ENCODE measurements at regions not wholly inside any gene's neighbourhood (a gene's known extent, or its start where the extent isn't known, plus 50 kb on each side); places are given as distances from the start of the nearest gene placed in this dataset.

GRCh38 chr1:14259191-14259757, 339.2 kb upstream of the KAZN start:
- no peak overlapping the region for H3K27ac ChIP-seq (replicated peaks)
- DNase-seq (ENCODE audit: low read depth in 1 of 2, low spot score in 1 of 2), result no peak
- H3K4me3 ChIP-seq (replicated peaks; ENCODE audit: insufficient read depth, low read length), result no peak overlapping the region
- TF ChIP-seq SPI1 (IDR thresholded peaks at IDR 0.05; ENCODE audit: borderline replicate concordance, low read depth) (no peak), GABPA (IDR thresholded peaks at IDR 0.05; ENCODE audit: low read depth) (no peak)
- no peaks in the 10 kb centered on the region for H3K27me3 ChIP-seq (ENCODE audit: insufficient read depth, poor library complexity, severe bottlenecking)

GRCh38 chr1:14260480-14260879, 338.0 kb upstream of the KAZN start:
- TF ChIP-seq CTCF (IDR thresholded peaks at IDR 0.05; ENCODE audit: insufficient read depth, low read length), result no peak
- no peak for TF ChIP-seq GABPA (IDR thresholded peaks at IDR 0.05; ENCODE audit: low read depth)
- TF ChIP-seq SPI1 (IDR thresholded peaks at IDR 0.05; ENCODE audit: borderline replicate concordance, low read depth), result no peak
- no peak for DNase-seq (ENCODE audit: low read depth in 1 of 2, low spot score in 1 of 2)
- H3K27ac ChIP-seq (replicated peaks), result no peak overlapping the region
- H3K4me3 ChIP-seq (replicated peaks; ENCODE audit: insufficient read depth, low read length), result no peak overlapping the region
- H3K27me3 ChIP-seq (ENCODE audit: insufficient read depth, poor library complexity, severe bottlenecking), result no peaks in the 10 kb centered on the region

- H3K4me3 ChIP-seq (replicated peaks; ENCODE audit: insufficient read depth, low read length), result no peak overlapping the region
- no peak for TF ChIP-seq POLR2AphosphoS5 (IDR thresholded peaks at IDR 0.05; ENCODE audit: low read depth)
- no peak for TF ChIP-seq GABPA (IDR thresholded peaks at IDR 0.05; ENCODE audit: low read depth)
- no peak for TF ChIP-seq SPI1 (IDR thresholded peaks at IDR 0.05; ENCODE audit: borderline replicate concordance, low read depth)
- no peak for TF ChIP-seq REST (IDR thresholded peaks at IDR 0.05; ENCODE audit: insufficient replicate concordance, low read depth)
- TF ChIP-seq CTCF (IDR thresholded peaks at IDR 0.05; ENCODE audit: insufficient read depth, low read length), result no peak
- no peaks in the 10 kb centered on the region for H3K27me3 ChIP-seq (ENCODE audit: insufficient read depth, poor library complexity, severe bottlenecking)
- no peak for DNase-seq (ENCODE audit: low read depth in 1 of 2, low spot score in 1 of 2)
- H3K27ac ChIP-seq (replicated peaks), result no peak overlapping the region
Measured at GRCh38 chr1:14261395-14261794, 337.1 kb upstream of the KAZN start.

- no peaks in the 10 kb centered on the region for H3K27me3 ChIP-seq (ENCODE audit: insufficient read depth, poor library complexity, severe bottlenecking)
- DNase-seq (ENCODE audit: low read depth in 1 of 2, low spot score in 1 of 2), result no peak
- H3K4me3 ChIP-seq (replicated peaks; ENCODE audit: insufficient read depth, low read length), result no peak overlapping the region
- H3K27ac ChIP-seq (replicated peaks), result no peak overlapping the region
- TF ChIP-seq POLR2AphosphoS5 (IDR thresholded peaks at IDR 0.05; ENCODE audit: low read depth), result no peak
- TF ChIP-seq CTCF (IDR thresholded peaks at IDR 0.05; ENCODE audit: insufficient read depth, low read length), result no peak
- no peak for TF ChIP-seq GABPA (IDR thresholded peaks at IDR 0.05; ENCODE audit: low read depth)
- TF ChIP-seq SPI1 (IDR thresholded peaks at IDR 0.05; ENCODE audit: borderline replicate concordance, low read depth), result no peak
- no peak for TF ChIP-seq REST (IDR thresholded peaks at IDR 0.05; ENCODE audit: insufficient replicate concordance, low read depth)
Measured at GRCh38 chr1:14262637-14263036, 335.8 kb upstream of the KAZN start.
